Endothelial cell of umbilical vein (primary cell): ENCODE measurements at regions not wholly inside any gene's neighbourhood (a gene's known extent, or its start where the extent isn't known, plus 50 kb on each side); places are given as distances from the start of the nearest gene placed in this dataset.

Source experiments
- BruUV-seq: library from RNA; stranded (reverse); fragments of 400-500 nt; replicated peaks from 2 replicates; lab custom pipeline; 2021; lab: Mats Ljungman, UMichigan
- CTCF ChIA-PET: fragments of 300-600, 350-600 bp; sonication (Branson Sonifier 250); formaldehyde crosslinking; loops from one replicate; lab custom pipeline; 2021; ENCODE audit warnings: antibody characterized with exemption, inconsistent platforms; lab: Charles Lee
- POLR2A ChIA-PET: fragments of 300-600, 350-600 bp; sonication (Branson Sonifier 250); formaldehyde crosslinking; loops from one replicate; lab custom pipeline; 2021; ENCODE audit warnings: antibody characterized with exemption, inconsistent platforms; lab: Charles Lee
- DNase-seq: peaks from one replicate; pipeline ENCODE4 v3.0.0-alpha.2; 2011; ENCODE audit warnings: low read depth, low spot score
- FAIRE-seq: peaks from 2 replicates; lab custom pipeline; 2011; peaks lifted over from hg19 to GRCh38; lab: Jason Lieb, UNC
- H2AFZ ChIP-seq: 2 replicates; pipeline ENCODE4 v1.6.0; 2012; ENCODE audit warnings: low read depth, low read length, control low read depth, inconsistent platforms
- H3K27ac ChIP-seq: 2 replicates; pipeline ENCODE4 v1.5.1; 2011; ENCODE audit warnings: low read depth, mild to moderate bottlenecking, control low read depth, low read length, moderate library complexity; ENCODE audit not compliant: insufficient read depth
- H3K27me3 ChIP-seq, 2 experiments: 2 replicates each; pipeline versions ENCODE4 v1.6.0 to v1.6.1; 2011; ENCODE audit warnings: low read length in 2 of 2, mixed read lengths in 1 of 2; ENCODE audit not compliant: control insufficient read depth in 2 of 2, insufficient read depth in 2 of 2
- H3K36me3 ChIP-seq, 2 experiments: 2 replicates in 1 of 2; 3 replicates in 1 of 2; pipeline ENCODE4 v1.5.1; 2011; ENCODE audit warnings: low read length in 2 of 2, mild to moderate bottlenecking in 1 of 2, moderate library complexity in 1 of 2; ENCODE audit not compliant: control insufficient read depth in 2 of 2, insufficient read depth in 2 of 2; ENCODE audit errors: extremely low read depth in 1 of 2
- H3K4me1 ChIP-seq: 3 replicates; pipeline ENCODE4 v1.5.1; 2011; ENCODE audit warnings: mild to moderate bottlenecking, low read length; ENCODE audit not compliant: control insufficient read depth, insufficient read depth; ENCODE audit errors: extremely low read depth
- H3K4me2 ChIP-seq: 2 replicates; pipeline ENCODE4 v1.6.1; 2011; ENCODE audit warnings: low read length, control low read depth, mixed read lengths; ENCODE audit not compliant: insufficient read depth
- H3K4me3 ChIP-seq, 3 experiments: fragments of 200-600 bp in 1 of 3; sonication (generic), shearing (Covaris generic) in 1 of 3; replicated peaks in 1 of 3; 2 replicates each; pipeline ENCODE4 v1.5.1; 2011 to 2016; ENCODE audit warnings: control low read depth in 3 of 3, low read length in 3 of 3, mild to moderate bottlenecking in 2 of 3, inconsistent platforms in 1 of 3, low read depth in 1 of 3, moderate library complexity in 1 of 3; ENCODE audit not compliant: insufficient read depth in 1 of 3
- H3K79me2 ChIP-seq: 2 replicates; pipeline ENCODE4 v1.6.0; 2012; ENCODE audit warnings: low read length, inconsistent platforms; ENCODE audit not compliant: control insufficient read depth, insufficient read depth
- H3K9ac ChIP-seq: replicated peaks from 2 replicates; pipeline ENCODE3; 2011; ENCODE audit warnings: low read length, control low read depth; ENCODE audit not compliant: insufficient read depth; ENCODE audit errors: extremely low read depth
- H3K9me1 ChIP-seq: replicated peaks from 3 replicates; pipeline ENCODE4 v1.6.0; 2011; ENCODE audit warnings: mild to moderate bottlenecking, low read length; ENCODE audit not compliant: control insufficient read depth, insufficient read depth; ENCODE audit errors: extremely low read depth
- H3K9me3 ChIP-seq: replicated peaks from 2 replicates; pipeline ENCODE4 v1.5.1; 2012; ENCODE audit warnings: low read length, inconsistent platforms; ENCODE audit not compliant: control insufficient read depth, insufficient read depth
- H4K20me1 ChIP-seq: replicated peaks from 2 replicates; pipeline ENCODE3; 2011; ENCODE audit warnings: mild to moderate bottlenecking, low read length; ENCODE audit not compliant: control insufficient read depth, insufficient read depth; ENCODE audit errors: extremely low read depth
- EZH2 ChIP-seq: IDR thresholded peaks from 2 replicates; pipeline ENCODE4 v1.6.1; 2012; ENCODE audit warnings: borderline replicate concordance, low read depth, mild to moderate bottlenecking, moderate library complexity, low read length, inconsistent platforms; ENCODE audit not compliant: severe bottlenecking
- FOS ChIP-seq: IDR thresholded peaks from 2 replicates; pipeline ENCODE4 v1.6.1; 2011; ENCODE audit warnings: mild to moderate bottlenecking, low read length, moderate library complexity, borderline replicate concordance; ENCODE audit not compliant: insufficient read depth
- GATA2 ChIP-seq: IDR thresholded peaks from 2 replicates; pipeline ENCODE4 v1.7.0; 2011; ENCODE audit warnings: low read depth, mild to moderate bottlenecking, moderate library complexity, mixed read lengths, low read length; ENCODE audit not compliant: insufficient read length, insufficient read depth
- JUN ChIP-seq: IDR thresholded peaks from 2 replicates; pipeline ENCODE4 v1.6.1; 2011; ENCODE audit warnings: borderline replicate concordance, low read depth; ENCODE audit not compliant: insufficient read length, insufficient read depth
- MYC ChIP-seq: IDR thresholded peaks from one replicate; pipeline ENCODE4 v1.6.1; 2011; ENCODE audit warnings: mild to moderate bottlenecking, low read depth, low read length
- POLR2A ChIP-seq: IDR thresholded peaks from 2 replicates; pipeline ENCODE4 v1.6.1; 2012; ENCODE audit warnings: low read depth, mild to moderate bottlenecking, control low read depth, low read length
- POLR2AphosphoS5 ChIP-seq: IDR thresholded peaks from 2 replicates; pipeline ENCODE4 v1.6.1; 2012; ENCODE audit warnings: low read depth, mild to moderate bottlenecking, control low read depth, low read length, moderate library complexity; ENCODE audit not compliant: insufficient read depth
- dilution Hi-C: fragments of 300-500 bp; cut with MboI; formaldehyde crosslinking; loops from one replicate; pipeline ENCODE4 v1.15.0; 2019; ENCODE audit warnings: low sequenced_read_pairs; ENCODE audit not compliant: extremely low pct_ligation_motif_present
- intact Hi-C: fragments of 100-400 bp; cut with micrococcal nuclease; formaldehyde crosslinking; loops from one replicate; pipeline ENCODE4 v1.10.0; 2022
- TF ChIP-seq, protein P1 (sequence below): IDR thresholded peaks from 2 replicates; pipeline ENCODE4 v1.6.1; 2011; ENCODE audit not compliant: insufficient read depth, insufficient read length

DNA sequence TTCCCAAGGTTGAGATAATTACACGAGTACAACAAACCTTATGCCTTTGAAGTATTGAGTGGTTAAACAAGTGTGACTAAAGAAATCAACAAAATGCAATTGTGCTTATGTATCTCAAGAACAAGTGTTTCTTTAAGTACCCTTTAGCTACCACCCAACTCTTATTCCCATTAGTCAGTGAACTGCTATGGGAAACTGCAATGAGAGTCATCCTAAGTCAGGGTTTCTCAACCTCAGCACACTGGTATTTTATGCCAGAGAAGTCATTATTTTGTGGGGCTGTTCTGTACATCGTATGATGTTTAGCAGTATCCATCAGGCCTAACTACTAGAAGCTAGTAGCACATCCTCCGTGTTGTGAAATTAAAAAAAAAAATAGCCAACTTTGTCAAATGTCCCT is 549.1 kb upstream of the BOD1L1 start:
- intact Hi-C loops (no loop called here), dilution Hi-C loops (loop anchor here (25.0 kb wide), 1 partner anchor 539 kb away; the partner anchor contains the start of gene BOD1L1)
- DNase-seq (no peak), FAIRE-seq (no peak)
- Histone ChIP-seq H2AFZ (no peak overlapping the region), H3K4me2 (no peak overlapping the region), H3K4me1 (peaks cover 44% of the 10 kb centered on the region), H3K4me3 (no peak overlapping the region), H3K79me2 (no peaks in the 10 kb centered on the region), H3K9ac (no peak overlapping the region), H3K27ac (no peak overlapping the region), H4K20me1 (no peaks in the 10 kb centered on the region), H3K36me3 (no peaks in the 10 kb centered on the region), H3K9me1 (no peaks in the 10 kb centered on the region), H3K27me3 (no peaks in the 10 kb centered on the region), H3K9me3 (no peaks in the 10 kb centered on the region)
- ChIA-PET CTCF (no interaction called here), POLR2A (no interaction called here)
- no TSS peak for BruUV-seq
- TF ChIP-seq JUN (no peak), MYC (no peak), EZH2 (no peak), FOS (no peak), POLR2AphosphoS5 (no peak)
- TF ChIP-seq, protein P1, sequence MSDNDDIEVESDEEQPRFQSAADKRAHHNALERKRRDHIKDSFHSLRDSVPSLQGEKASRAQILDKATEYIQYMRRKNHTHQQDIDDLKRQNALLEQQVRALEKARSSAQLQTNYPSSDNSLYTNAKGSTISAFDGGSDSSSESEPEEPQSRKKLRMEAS, result no peak

DNA sequence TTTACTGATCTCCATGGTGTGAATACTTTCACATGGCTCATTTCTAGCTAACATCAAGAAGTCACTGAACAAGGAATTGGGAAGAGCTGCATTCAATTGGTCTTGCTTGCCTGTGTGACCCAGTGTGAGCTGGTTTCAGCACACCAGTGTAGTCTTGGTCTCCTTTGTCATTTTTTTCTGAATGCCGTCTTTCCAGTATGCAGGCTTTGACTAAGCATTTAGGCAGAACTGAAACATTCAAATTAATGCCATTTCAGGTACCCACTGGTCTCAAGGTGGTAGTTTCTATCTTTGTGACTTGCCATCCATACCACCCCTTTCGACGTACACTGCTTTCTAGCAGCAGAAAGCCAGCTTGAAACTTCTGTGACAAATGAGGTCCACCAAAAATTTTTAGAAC is 550.5 kb upstream of the BOD1L1 start:
- H3K27me3 ChIP-seq, result no peaks in the 10 kb centered on the region
- H3K9me3 ChIP-seq, result no peaks in the 10 kb centered on the region
- intact Hi-C loops (loop anchor here (1.0 kb wide), 1 partner anchor 9 kb away; no protein-coding TSS in a partner anchor), dilution Hi-C loops (loop anchor here (25.0 kb wide), 1 partner anchor 541 kb away; the partner anchor contains the start of gene BOD1L1)
- no peak for FAIRE-seq
- peak overlapping the region; percentile 4 for H3K27ac ChIP-seq
- POLR2A ChIA-PET, result no interaction called here
- H4K20me1 ChIP-seq, result no peaks in the 10 kb centered on the region
- CTCF ChIA-PET, result interaction anchor here (0.6 to 2.2 kb wide), 2 partner anchors 9 to 522 kb away, joined by 3 to 10 read pairs; no protein-coding TSS in a partner anchor
- H3K9ac ChIP-seq, result no peak overlapping the region
- TF ChIP-seq GATA2, result no peak
- TF ChIP-seq EZH2, result no peak
- no peak for TF ChIP-seq POLR2A
- TF ChIP-seq JUN, result no peak
- no peaks in the 10 kb centered on the region for H3K9me1 ChIP-seq
- H3K4me2 ChIP-seq, result peak overlapping the region; percentile 54
- peak overlapping the region; percentile 35 for H2AFZ ChIP-seq
- peak; percentile 17 for DNase-seq
- BruUV-seq, result no TSS peak
- H3K36me3 ChIP-seq, result no peaks in the 10 kb centered on the region
- no peak overlapping the region for H3K4me3 ChIP-seq
- no peaks in the 10 kb centered on the region for H3K79me2 ChIP-seq
- H3K4me1 ChIP-seq, result peaks cover 45% of the 10 kb centered on the region
